Activated naive CD8-positive, alpha-beta T cell treated with anti-CD3 and anti-CD28 coated beads, Interleukin-2, amount 50 U/mL, for 24 hours (primary cell): ENCODE measurements at regions not wholly inside any gene's neighbourhood (a gene's known extent, or its start where the extent isn't known, plus 50 kb on each side); places are given as distances from the start of the nearest gene placed in this dataset.

Experiments used
- ATAC-seq: fragments of 150-1000 bp; cut with Tn5 transposase; one replicate; pipeline ENCODE4 v1.10.0; 2021
- DNase-seq: peaks from one replicate; pipeline ENCODE4 v3.0.0; 2021
- H3K27ac Mint-ChIP-seq: one replicate; pipeline ENCODE4 v1.8.0; 2021; ENCODE audit warnings: mild to moderate bottlenecking, mixed read lengths
- H3K27me3 Mint-ChIP-seq: one replicate; pipeline ENCODE4 v1.8.0; 2021; ENCODE audit warnings: mixed read lengths
- H3K36me3 Mint-ChIP-seq: one replicate; pipeline ENCODE4 v1.8.0; 2021; ENCODE audit warnings: low read depth, mixed read lengths
- H3K4me1 Mint-ChIP-seq: one replicate; pipeline ENCODE4 v1.8.0; 2021; ENCODE audit warnings: mixed read lengths
- H3K4me3 Mint-ChIP-seq: one replicate; pipeline ENCODE4 v1.8.0; 2021; ENCODE audit warnings: mild to moderate bottlenecking, moderate library complexity, mixed read lengths
- H3K9me3 Mint-ChIP-seq: one replicate; pipeline ENCODE4 v1.8.0; 2021; ENCODE audit warnings: mixed read lengths

GRCh38 chr2:2575870-2576386 is 244.9 kb upstream of the MYT1L start:
- H3K36me3 Mint-ChIP-seq: no peaks in the 10 kb centered on the region
- H3K27me3 Mint-ChIP-seq: no peaks in the 10 kb centered on the region
- H3K9me3 Mint-ChIP-seq: no peaks in the 10 kb centered on the region
- no peak overlapping the region for H3K4me3 Mint-ChIP-seq
- DNase-seq (no peak), ATAC-seq (no peak)
- H3K4me1 Mint-ChIP-seq: no peaks in the 10 kb centered on the region
- no peak overlapping the region for H3K27ac Mint-ChIP-seq

- H3K27me3 Mint-ChIP-seq: no peaks in the 10 kb centered on the region
- H3K36me3 Mint-ChIP-seq: no peaks in the 10 kb centered on the region
Measured at GRCh38 chr2:2575181-2575577, 244.1 kb upstream of the MYT1L start.

GRCh38 chr2:2574401-2575180 is 243.5 kb upstream of the MYT1L start:
- H3K36me3 Mint-ChIP-seq: no peaks in the 10 kb centered on the region
- H3K4me3 Mint-ChIP-seq: no peak overlapping the region
- DNase-seq: no peak
- no peaks in the 10 kb centered on the region for H3K9me3 Mint-ChIP-seq
- peak; percentile 17 for ATAC-seq
- no peak overlapping the region for H3K27ac Mint-ChIP-seq
- H3K27me3 Mint-ChIP-seq: no peaks in the 10 kb centered on the region
- no peaks in the 10 kb centered on the region for H3K4me1 Mint-ChIP-seq

More at GRCh38 chr2:2575181-2575577, 244.1 kb upstream of the MYT1L start:
- DNase-seq (no peak), ATAC-seq (no peak)
- Mint-ChIP-seq H3K27ac (no peak overlapping the region), H3K9me3 (no peaks in the 10 kb centered on the region), H3K4me3 (no peak overlapping the region), H3K4me1 (no peaks in the 10 kb centered on the region)

- Mint-ChIP-seq H3K9me3 (no peaks in the 10 kb centered on the region), H3K36me3 (no peaks in the 10 kb centered on the region), H3K4me1 (no peaks in the 10 kb centered on the region), H3K27ac (no peak overlapping the region), H3K4me3 (no peak overlapping the region), H3K27me3 (no peaks in the 10 kb centered on the region)
- ATAC-seq: no peak
- DNase-seq: no peak
Measured at GRCh38 chr2:2573658-2574293, 242.7 kb upstream of the MYT1L start.

- ATAC-seq (no peak), DNase-seq (no peak)
- H3K27me3 Mint-ChIP-seq: no peaks in the 10 kb centered on the region
- no peaks in the 10 kb centered on the region for H3K36me3 Mint-ChIP-seq
- no peak overlapping the region for H3K4me3 Mint-ChIP-seq
- H3K4me1 Mint-ChIP-seq: no peaks in the 10 kb centered on the region
- no peaks in the 10 kb centered on the region for H3K9me3 Mint-ChIP-seq
- no peak overlapping the region for H3K27ac Mint-ChIP-seq
Measured at GRCh38 chr2:2573205-2573604, 242.1 kb upstream of the MYT1L start.

- no peaks in the 10 kb centered on the region for H3K4me1 Mint-ChIP-seq
- no peak for DNase-seq
Measured at GRCh38 chr2:2572393-2573204, 241.5 kb upstream of the MYT1L start.

GRCh38 chr2:2571301-2572150 is 240.5 kb upstream of the MYT1L start:
- no peaks in the 10 kb centered on the region for H3K4me1 Mint-ChIP-seq
- H3K27ac Mint-ChIP-seq: no peak overlapping the region
- no peaks in the 10 kb centered on the region for H3K36me3 Mint-ChIP-seq

More at GRCh38 chr2:2572393-2573204, 241.5 kb upstream of the MYT1L start:
- Mint-ChIP-seq H3K27me3 (no peaks in the 10 kb centered on the region), H3K9me3 (no peaks in the 10 kb centered on the region), H3K4me3 (no peak overlapping the region), H3K36me3 (no peaks in the 10 kb centered on the region), H3K27ac (no peak overlapping the region)
- ATAC-seq: no peak

GRCh38 chr2:2570871-2571270 is 239.8 kb upstream of the MYT1L start:
- no peaks in the 10 kb centered on the region for H3K9me3 Mint-ChIP-seq
- DNase-seq (no peak), ATAC-seq (no peak)
- no peaks in the 10 kb centered on the region for H3K27me3 Mint-ChIP-seq
- no peak overlapping the region for H3K4me3 Mint-ChIP-seq
- no peaks in the 10 kb centered on the region for H3K4me1 Mint-ChIP-seq
- no peaks in the 10 kb centered on the region for H3K36me3 Mint-ChIP-seq
- H3K27ac Mint-ChIP-seq: no peak overlapping the region

More at GRCh38 chr2:2571301-2572150, 240.5 kb upstream of the MYT1L start:
- DNase-seq: no peak
- Mint-ChIP-seq H3K9me3 (no peaks in the 10 kb centered on the region), H3K27me3 (no peaks in the 10 kb centered on the region), H3K4me3 (no peak overlapping the region)
- no peak for ATAC-seq

- Mint-ChIP-seq H3K27ac (no peak overlapping the region), H3K9me3 (no peaks in the 10 kb centered on the region), H3K27me3 (no peaks in the 10 kb centered on the region), H3K4me3 (no peak overlapping the region), H3K4me1 (no peaks in the 10 kb centered on the region), H3K36me3 (no peaks in the 10 kb centered on the region)
- no peak for ATAC-seq
- DNase-seq: no peak
Measured at GRCh38 chr2:2570360-2570759, 239.3 kb upstream of the MYT1L start.

GRCh38 chr2:2569836-2570235 is 238.8 kb upstream of the MYT1L start:
- Mint-ChIP-seq H3K36me3 (no peaks in the 10 kb centered on the region), H3K27ac (no peak overlapping the region), H3K4me3 (no peak overlapping the region), H3K27me3 (no peaks in the 10 kb centered on the region), H3K4me1 (no peaks in the 10 kb centered on the region), H3K9me3 (no peaks in the 10 kb centered on the region)
- no peak for DNase-seq
- ATAC-seq: no peak

- Mint-ChIP-seq H3K9me3 (no peaks in the 10 kb centered on the region), H3K36me3 (no peaks in the 10 kb centered on the region), H3K27ac (no peak overlapping the region), H3K4me1 (no peaks in the 10 kb centered on the region), H3K27me3 (no peaks in the 10 kb centered on the region), H3K4me3 (no peak overlapping the region)
- ATAC-seq (no peak), DNase-seq (no peak)
Measured at GRCh38 chr2:2569306-2569705, 238.2 kb upstream of the MYT1L start.

- no peak for ATAC-seq
- no peak overlapping the region for H3K27ac Mint-ChIP-seq
Measured at GRCh38 chr2:2568411-2568810, 237.3 kb upstream of the MYT1L start.

GRCh38 chr2:2567776-2568175 is 236.7 kb upstream of the MYT1L start:
- no peak for ATAC-seq
- H3K9me3 Mint-ChIP-seq: no peaks in the 10 kb centered on the region
- no peak for DNase-seq
- H3K27me3 Mint-ChIP-seq: no peaks in the 10 kb centered on the region
- no peak overlapping the region for H3K27ac Mint-ChIP-seq
- H3K4me3 Mint-ChIP-seq: no peak overlapping the region
- no peaks in the 10 kb centered on the region for H3K4me1 Mint-ChIP-seq
- H3K36me3 Mint-ChIP-seq: no peaks in the 10 kb centered on the region

More at GRCh38 chr2:2568411-2568810, 237.3 kb upstream of the MYT1L start:
- H3K4me1 Mint-ChIP-seq: no peaks in the 10 kb centered on the region
- no peaks in the 10 kb centered on the region for H3K9me3 Mint-ChIP-seq
- no peaks in the 10 kb centered on the region for H3K36me3 Mint-ChIP-seq
- DNase-seq: no peak
- no peaks in the 10 kb centered on the region for H3K27me3 Mint-ChIP-seq
- no peak overlapping the region for H3K4me3 Mint-ChIP-seq
